ENCODE measurements at regions not wholly inside any gene's neighbourhood (a gene's known extent, or its start where the extent isn't known, plus 50 kb on each side); places are given as distances from the start of the nearest gene placed in this dataset.
"Not testable (repeated sequence)": the region's sequence is repeated elsewhere in the genome, so short reads cannot be mapped to it uniquely, and the experiment has no call there.

DNA sequence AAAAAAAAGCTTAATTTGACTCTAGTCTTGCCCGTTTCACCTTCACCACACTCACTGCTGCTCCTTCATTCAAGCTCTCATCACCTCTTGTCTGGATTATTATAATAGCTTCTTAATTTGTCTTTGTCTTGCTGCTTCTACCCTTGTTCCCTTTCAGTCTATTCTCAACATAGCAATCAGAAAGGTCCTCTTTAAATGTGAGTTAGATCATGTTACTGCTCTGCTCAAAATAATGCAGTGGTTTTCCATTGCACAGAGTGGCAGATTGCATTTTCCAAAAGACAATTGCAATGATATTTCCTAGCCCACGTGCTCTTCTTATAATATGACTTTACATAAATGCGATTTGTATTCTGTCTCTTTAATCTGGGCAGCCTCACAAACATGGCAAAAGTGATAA is 174.6 kb downstream of the ALDH1A2 start:
- TF ChIP-seq, protein P1, sequence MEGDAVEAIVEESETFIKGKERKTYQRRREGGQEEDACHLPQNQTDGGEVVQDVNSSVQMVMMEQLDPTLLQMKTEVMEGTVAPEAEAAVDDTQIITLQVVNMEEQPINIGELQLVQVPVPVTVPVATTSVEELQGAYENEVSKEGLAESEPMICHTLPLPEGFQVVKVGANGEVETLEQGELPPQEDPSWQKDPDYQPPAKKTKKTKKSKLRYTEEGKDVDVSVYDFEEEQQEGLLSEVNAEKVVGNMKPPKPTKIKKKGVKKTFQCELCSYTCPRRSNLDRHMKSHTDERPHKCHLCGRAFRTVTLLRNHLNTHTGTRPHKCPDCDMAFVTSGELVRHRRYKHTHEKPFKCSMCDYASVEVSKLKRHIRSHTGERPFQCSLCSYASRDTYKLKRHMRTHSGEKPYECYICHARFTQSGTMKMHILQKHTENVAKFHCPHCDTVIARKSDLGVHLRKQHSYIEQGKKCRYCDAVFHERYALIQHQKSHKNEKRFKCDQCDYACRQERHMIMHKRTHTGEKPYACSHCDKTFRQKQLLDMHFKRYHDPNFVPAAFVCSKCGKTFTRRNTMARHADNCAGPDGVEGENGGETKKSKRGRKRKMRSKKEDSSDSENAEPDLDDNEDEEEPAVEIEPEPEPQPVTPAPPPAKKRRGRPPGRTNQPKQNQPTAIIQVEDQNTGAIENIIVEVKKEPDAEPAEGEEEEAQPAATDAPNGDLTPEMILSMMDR (IDR thresholded peaks at IDR 0.05) = no peak
- Histone ChIP-seq H3K4me3 (no peak overlapping the region), H3K27me3 (ENCODE audit: insufficient read depth in 3 of 3, low read length in 2 of 3) (peaks cover 0 to 3% (median 0%) of the 10 kb centered on the region in 3 donors), H3K36me3 (ENCODE audit: insufficient read depth in 1 of 2, low read depth in 1 of 2) (no peaks in the 10 kb centered on the region), H3K27ac (no peak overlapping the region), H3K9me3 (peaks cover 4% of the 10 kb centered on the region), H3K4me1 (no peaks in the 10 kb centered on the region)
- 63 to 88% (median 67%) methylated on average over 3 of the region's 3 CpGs for WGBS, 3 donors
- ATAC-seq (no peak), DNase-seq (no peak)
- intact Hi-C loops (cut with DNase I) = no loop called here

DNA sequence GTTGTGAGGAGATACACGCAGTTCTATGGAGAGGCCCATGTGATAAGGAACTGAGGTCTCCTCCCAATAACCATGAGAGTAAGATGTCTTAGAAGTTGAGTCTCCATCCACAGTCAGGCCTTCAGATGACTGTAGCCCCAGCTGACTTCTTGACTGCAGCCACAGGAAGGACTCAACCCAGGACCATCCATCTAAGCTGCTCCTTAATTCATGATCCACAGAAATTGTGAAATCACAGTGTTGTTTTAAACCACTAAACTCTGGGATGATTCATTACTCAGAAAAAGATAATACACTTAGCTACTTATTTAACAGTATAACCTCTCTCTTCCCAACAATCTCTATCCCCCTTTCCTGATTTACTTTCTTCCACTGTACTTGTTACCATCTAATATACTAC is 173.3 kb downstream of the ALDH1A2 start:
- TF ChIP-seq, protein P1 (IDR thresholded peaks at IDR 0.05) = no peak
- WGBS, 3 donors = 93 to 96% (median 93%) methylated on average over 1 of the region's 1 CpG
- H3K36me3 ChIP-seq (ENCODE audit: insufficient read depth in 1 of 2, low read depth in 1 of 2) = no peaks in the 10 kb centered on the region
- no peaks in the 10 kb centered on the region for H3K4me1 ChIP-seq
- intact Hi-C loops (cut with DNase I) = no loop called here
- no peak overlapping the region for H3K4me3 ChIP-seq
- H3K27me3 ChIP-seq (ENCODE audit: insufficient read depth in 3 of 3, low read length in 2 of 3) = no peaks in the 10 kb centered on the region
- peaks cover 4% of the 10 kb centered on the region for H3K9me3 ChIP-seq
- DNase-seq (no peak), ATAC-seq (no peak)
- no peak overlapping the region for H3K27ac ChIP-seq

DNA sequence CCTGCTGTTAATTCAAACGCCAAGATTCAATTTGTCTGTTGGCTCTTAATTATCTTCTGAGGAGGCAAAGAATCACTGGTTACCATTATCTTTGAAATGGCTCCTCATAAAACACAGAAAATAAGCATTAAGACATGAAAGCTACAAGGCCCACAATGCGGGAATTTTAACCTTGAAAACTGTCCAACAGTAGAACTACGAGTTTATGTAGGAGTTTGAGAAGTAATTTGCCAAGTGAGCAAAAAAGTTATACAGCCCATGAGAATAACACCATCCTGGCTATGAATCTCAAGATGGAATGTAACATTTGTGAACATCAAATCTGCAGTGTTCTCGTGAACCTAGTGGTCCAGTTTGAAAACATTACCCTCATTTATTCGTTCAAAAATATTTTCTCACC is 172.5 kb downstream of the ALDH1A2 start:
- intact Hi-C loops (cut with DNase I) = no loop called here
- no peak overlapping the region for H3K4me3 ChIP-seq
- no peak for DNase-seq

DNA sequence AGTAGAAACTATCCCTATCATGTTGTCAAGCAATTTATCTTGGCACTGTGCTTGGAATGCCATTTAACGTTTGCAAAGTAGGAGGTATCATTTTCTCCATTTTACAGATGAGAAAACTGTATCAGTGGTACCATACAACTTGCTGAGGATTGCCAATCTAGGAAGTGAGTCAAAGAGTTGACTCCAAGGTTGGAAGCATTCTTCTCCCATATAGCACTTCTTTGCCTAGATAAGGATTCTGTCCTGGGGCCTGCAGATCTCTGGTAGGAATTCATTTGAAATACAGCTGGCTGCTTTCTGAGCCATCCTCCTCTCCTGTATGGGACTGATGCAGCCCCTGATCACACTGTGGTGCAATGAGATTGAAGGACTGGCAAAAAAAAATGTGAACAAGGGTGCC is 170.2 kb downstream of the ALDH1A2 start:
- H3K27ac ChIP-seq = no peak overlapping the region
- TF ChIP-seq, protein P1 (IDR thresholded peaks at IDR 0.05) = no peak
- H3K4me1 ChIP-seq = no peaks in the 10 kb centered on the region
- intact Hi-C loops (cut with DNase I) = no loop called here
- H3K27me3 ChIP-seq (ENCODE audit: insufficient read depth in 3 of 3, low read length in 2 of 3) = no peaks in the 10 kb centered on the region
- H3K36me3 ChIP-seq (ENCODE audit: insufficient read depth in 1 of 2, low read depth in 1 of 2) = no peaks in the 10 kb centered on the region
- H3K4me3 ChIP-seq = no peak overlapping the region
- peaks cover 4% of the 10 kb centered on the region for H3K9me3 ChIP-seq
- DNase-seq (no peak), ATAC-seq (no peak)
- WGBS, 3 donors = 29 to 58% (median 39%) methylated on average over 1 of the region's 1 CpG

More for the DNA sequence above, 172.5 kb downstream of the ALDH1A2 start:
- TF ChIP-seq, protein P1 (IDR thresholded peaks at IDR 0.05) = no peak
- H3K4me1 ChIP-seq = no peaks in the 10 kb centered on the region
- 81 to 83% (median 83%) methylated on average over 5 of the region's 5 CpGs for WGBS, 3 donors
- no peak for ATAC-seq
- H3K27me3 ChIP-seq (ENCODE audit: insufficient read depth in 3 of 3, low read length in 2 of 3) = no peaks in the 10 kb centered on the region
- H3K27ac ChIP-seq = no peak overlapping the region
- no peaks in the 10 kb centered on the region for H3K36me3 ChIP-seq (ENCODE audit: insufficient read depth in 1 of 2, low read depth in 1 of 2)
- H3K9me3 ChIP-seq = peaks cover 4% of the 10 kb centered on the region

DNA sequence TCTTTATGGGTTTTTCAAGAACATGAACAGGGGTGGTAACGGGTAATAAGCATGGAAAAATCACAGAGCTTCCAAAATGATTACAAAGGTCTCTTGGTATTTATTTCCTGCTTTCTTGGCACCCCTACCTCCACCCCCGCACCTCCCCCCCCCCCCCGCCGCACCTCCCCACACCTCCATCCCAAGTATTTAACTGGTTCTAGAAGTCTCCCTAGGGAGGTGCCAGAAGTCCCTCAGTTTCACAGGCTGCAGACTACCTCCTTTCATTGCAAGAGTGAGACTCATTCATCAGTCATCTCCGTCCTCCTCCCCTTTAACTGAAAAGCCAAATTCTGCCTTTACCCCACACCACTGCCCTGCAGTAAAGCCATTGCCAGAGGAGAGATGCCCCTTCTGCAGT is 169.4 kb downstream of the ALDH1A2 start:
- 77 to 86% (median 83%) methylated on average over 2 to 5 of the region's 5 CpGs for WGBS, 3 donors
- TF ChIP-seq, protein P1 (IDR thresholded peaks at IDR 0.05) = no peak
- no peak overlapping the region for H3K27ac ChIP-seq
- ATAC-seq = no peak
- DNase-seq = no peak
- H3K27me3 ChIP-seq (ENCODE audit: insufficient read depth in 3 of 3, low read length in 2 of 3) = no peaks in the 10 kb centered on the region
- H3K9me3 ChIP-seq = peaks cover 4% of the 10 kb centered on the region
- H3K4me3 ChIP-seq = no peak overlapping the region
- intact Hi-C loops (cut with DNase I) = no loop called here
- no peaks in the 10 kb centered on the region for H3K36me3 ChIP-seq (ENCODE audit: insufficient read depth in 1 of 2, low read depth in 1 of 2)
- no peaks in the 10 kb centered on the region for H3K4me1 ChIP-seq

DNA sequence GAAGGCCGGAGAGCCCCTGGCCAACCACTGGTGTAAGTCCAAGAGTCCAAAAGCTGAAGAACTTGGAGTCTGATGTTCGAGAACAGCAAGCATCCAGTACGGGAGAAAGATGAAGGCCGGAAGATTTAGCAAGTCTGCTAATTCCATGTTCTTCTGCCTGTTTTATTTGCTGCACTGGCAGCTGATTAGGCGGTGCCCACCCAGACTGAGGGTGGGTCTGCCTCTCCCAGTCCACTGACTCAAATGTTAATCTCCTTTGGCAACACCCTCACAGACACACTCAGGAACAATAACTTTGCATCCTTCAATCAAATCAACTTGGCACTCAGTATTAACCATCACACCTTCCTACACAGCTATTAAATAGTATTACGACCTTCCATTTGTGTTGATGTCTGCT is 168.6 kb downstream of the ALDH1A2 start:
- H3K4me3 ChIP-seq; intact Hi-C loops (cut with DNase I); H3K4me1 ChIP-seq; ATAC-seq; H3K36me3 ChIP-seq (ENCODE audit: insufficient read depth in 1 of 2, low read depth in 1 of 2); H3K27ac ChIP-seq; DNase-seq; H3K27me3 ChIP-seq (ENCODE audit: insufficient read depth in 3 of 3, low read length in 2 of 3); H3K9me3 ChIP-seq: not testable (repeated sequence)
- WGBS, 3 donors = 95 to 97% (median 95%) methylated on average over 6 of the region's 6 CpGs
